SK-N-SH (cell line): ENCODE measurements at regions not wholly inside any gene's neighbourhood (a gene's known extent, or its start where the extent isn't known, plus 50 kb on each side); places are given as distances from the start of the nearest gene placed in this dataset.

ENCODE experiments used
- CTCF ChIP-seq: fragments of 200-600 bp; sonication (generic); IDR thresholded peaks from 2 replicates; pipeline ENCODE4 v1.6.1; 2017; ENCODE audit warnings: antibody characterized with exemption, mild to moderate bottlenecking, moderate library complexity
- EP300 ChIP-seq, 2 experiments: IDR thresholded peaks; 2 replicates each; pipeline versions ENCODE4 v1.4.0 to v1.6.1; 2012; ENCODE audit warnings: borderline replicate concordance in 1 of 2, low read depth in 1 of 2, low read length in 1 of 2
- EZH2phosphoT487 ChIP-seq: fragments of 200-600 bp; sonication (generic); IDR thresholded peaks from 2 replicates; pipeline ENCODE4 v1.6.1; 2017; ENCODE audit warnings: low read depth, mixed run types, mild to moderate bottlenecking, antibody characterized with exemption, moderate library complexity, borderline replicate concordance
- GABPA ChIP-seq: IDR thresholded peaks from 2 replicates; pipeline ENCODE4 v1.4.0; 2012; ENCODE audit warnings: low read depth, mild to moderate bottlenecking
- IRF3 ChIP-seq: fragments of 150-350 bp; IDR thresholded peaks from 2 replicates; pipeline ENCODE4 v1.6.1; 2016; ENCODE audit warnings: mild to moderate bottlenecking, low read depth, low read length
- MAX ChIP-seq: IDR thresholded peaks from 2 replicates; pipeline ENCODE4 v1.4.0; 2012; ENCODE audit warnings: low read depth
- MEF2A ChIP-seq: IDR thresholded peaks from 2 replicates; pipeline ENCODE4 v1.4.0; 2012; ENCODE audit warnings: low read depth, borderline replicate concordance
- MXI1 ChIP-seq: IDR thresholded peaks from 2 replicates; pipeline ENCODE4 v1.6.1; 2012; ENCODE audit warnings: mild to moderate bottlenecking, low read depth, low read length, improper control_type of control experiment
- POLR2AphosphoS5 ChIP-seq: IDR thresholded peaks from 2 replicates; pipeline ENCODE4 v1.6.1; 2012; ENCODE audit warnings: low read depth, low read length
- RAD21 ChIP-seq: IDR thresholded peaks from 2 replicates; pipeline ENCODE4 v1.6.1; 2012; ENCODE audit warnings: mild to moderate bottlenecking, low read length
- SIN3A ChIP-seq: IDR thresholded peaks from 2 replicates; pipeline ENCODE4 v1.6.1; 2012; ENCODE audit warnings: low read depth, mild to moderate bottlenecking, low read length, moderate library complexity, borderline replicate concordance
- SMC3 ChIP-seq: IDR thresholded peaks from 2 replicates; pipeline ENCODE4 v1.6.1; 2012; ENCODE audit warnings: low read depth, low read length, improper control_type of control experiment
- TAF1 ChIP-seq: IDR thresholded peaks from 2 replicates; pipeline ENCODE4 v1.6.1; 2012; ENCODE audit warnings: low read depth, mild to moderate bottlenecking, low read length, moderate library complexity, borderline replicate concordance
- USF1 ChIP-seq: IDR thresholded peaks from 2 replicates; pipeline ENCODE4 v1.4.0; 2012; ENCODE audit warnings: low read depth, borderline replicate concordance

GRCh38 chr10:42519079-42519478 lies 119.3 kb downstream of the ZNF33B start:
- TF ChIP-seq USF1 (no peak), MXI1 (no peak), GABPA (no peak), MAX (no peak), CTCF (no peak), POLR2AphosphoS5 (no peak), MEF2A (no peak), EP300 (IDR thresholded peaks at IDR 0.05; ENCODE audit: borderline replicate concordance in 1 of 2, low read depth in 1 of 2, low read length in 1 of 2) (no peak), RAD21 (no peak), SMC3 (no peak), IRF3 (no peak), TAF1 (no peak), SIN3A (no peak), EZH2phosphoT487 (no peak)
